T-helper 2 cell (primary cell): ENCODE measurements at regions not wholly inside any gene's neighbourhood (a gene's known extent, or its start where the extent isn't known, plus 50 kb on each side); places are given as distances from the start of the nearest gene placed in this dataset.
"Not testable (repeated sequence)": the region's sequence is repeated elsewhere in the genome, so short reads cannot be mapped to it uniquely, and the experiment has no call there.

Source experiments
- DNase-seq, 5 experiments: peaks; one replicate each; pipeline versions ENCODE4 v3.0.0 to v3.0.0-alpha.2; 2012 to 2022

DNA sequence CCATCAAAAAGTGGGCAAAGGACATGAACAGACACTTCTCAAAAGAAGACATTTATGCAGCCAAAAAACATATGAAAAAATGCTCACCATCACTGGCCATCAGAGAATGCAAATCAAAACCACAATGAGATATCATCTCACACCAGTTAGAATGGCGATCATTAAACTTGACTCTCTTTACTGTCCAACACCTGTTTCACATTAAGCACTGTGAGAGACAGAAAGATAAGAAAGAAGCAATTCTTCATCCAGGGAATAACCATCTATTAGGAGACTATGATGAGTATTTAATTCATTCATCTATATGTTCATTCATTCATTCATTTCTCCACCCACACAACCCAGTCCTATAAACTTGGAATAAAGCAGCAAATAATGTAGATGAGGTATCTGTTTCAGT is 334.3 kb downstream of the C12orf75 start:
- DNase-seq = not testable (repeated sequence)

GRCh38 chr12:105665366-105665765 is 334.9 kb downstream of the C12orf75 start:
- no peak for DNase-seq

DNA sequence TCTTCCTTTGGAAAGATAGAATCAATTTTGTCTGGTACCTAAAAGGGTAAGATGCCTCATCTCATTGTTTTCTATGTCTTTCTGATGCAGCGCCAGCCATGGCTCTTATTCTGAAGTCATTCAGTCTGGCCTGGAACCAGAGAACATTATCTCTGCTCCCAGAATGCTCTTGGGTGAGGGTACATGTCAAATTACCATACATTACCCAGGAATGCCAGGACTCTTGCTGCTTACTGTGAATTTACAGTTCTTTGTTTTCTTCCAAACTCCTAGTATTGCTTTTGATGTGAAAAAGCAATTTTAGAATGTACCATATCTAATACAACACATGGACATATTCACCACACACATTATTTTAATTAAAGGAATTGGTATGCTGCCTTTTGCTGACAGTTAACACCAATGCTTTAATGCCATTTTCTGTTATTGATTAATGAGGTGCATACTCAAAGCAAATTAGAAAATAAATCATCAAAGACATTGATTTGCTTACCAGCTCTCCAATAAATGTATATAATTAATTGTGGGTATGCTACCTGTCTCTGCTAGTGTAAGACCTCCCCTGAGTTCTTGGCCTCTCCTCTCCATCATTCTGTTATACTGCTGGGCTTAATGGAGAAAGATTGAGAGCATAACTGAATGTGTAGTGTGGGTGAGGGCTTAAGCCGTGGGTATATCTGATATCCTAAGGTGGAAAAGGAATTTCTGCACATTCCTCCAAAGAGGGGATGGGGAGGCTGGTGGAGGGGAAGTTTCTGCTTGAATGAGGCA is 337.7 kb downstream of the C12orf75 start:
- no peak for DNase-seq

- no peak for DNase-seq
These were observed 340.2 kb downstream of the C12orf75 start for GRCh38 chr12:105670672-105671071.

DNA sequence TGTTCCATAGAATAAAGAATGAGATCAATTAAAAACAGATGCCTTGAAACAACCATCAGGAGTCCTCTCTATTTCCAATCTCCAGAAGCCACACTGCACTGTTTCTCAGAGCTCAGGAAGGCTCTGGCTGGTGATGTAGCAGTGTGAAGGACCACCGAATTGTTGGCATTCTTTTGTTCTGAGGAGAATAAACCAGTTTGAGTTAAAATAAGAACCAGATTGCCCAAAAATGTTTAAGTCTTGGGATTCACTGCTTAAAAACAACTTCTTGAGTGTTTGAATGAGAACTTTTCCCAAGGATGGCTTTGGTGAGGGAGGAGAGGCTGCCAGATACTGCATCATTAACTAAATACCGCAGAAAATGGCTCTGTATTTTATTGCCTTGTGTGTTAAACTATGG is 341.2 kb downstream of the C12orf75 start:
- no peak for DNase-seq

DNA sequence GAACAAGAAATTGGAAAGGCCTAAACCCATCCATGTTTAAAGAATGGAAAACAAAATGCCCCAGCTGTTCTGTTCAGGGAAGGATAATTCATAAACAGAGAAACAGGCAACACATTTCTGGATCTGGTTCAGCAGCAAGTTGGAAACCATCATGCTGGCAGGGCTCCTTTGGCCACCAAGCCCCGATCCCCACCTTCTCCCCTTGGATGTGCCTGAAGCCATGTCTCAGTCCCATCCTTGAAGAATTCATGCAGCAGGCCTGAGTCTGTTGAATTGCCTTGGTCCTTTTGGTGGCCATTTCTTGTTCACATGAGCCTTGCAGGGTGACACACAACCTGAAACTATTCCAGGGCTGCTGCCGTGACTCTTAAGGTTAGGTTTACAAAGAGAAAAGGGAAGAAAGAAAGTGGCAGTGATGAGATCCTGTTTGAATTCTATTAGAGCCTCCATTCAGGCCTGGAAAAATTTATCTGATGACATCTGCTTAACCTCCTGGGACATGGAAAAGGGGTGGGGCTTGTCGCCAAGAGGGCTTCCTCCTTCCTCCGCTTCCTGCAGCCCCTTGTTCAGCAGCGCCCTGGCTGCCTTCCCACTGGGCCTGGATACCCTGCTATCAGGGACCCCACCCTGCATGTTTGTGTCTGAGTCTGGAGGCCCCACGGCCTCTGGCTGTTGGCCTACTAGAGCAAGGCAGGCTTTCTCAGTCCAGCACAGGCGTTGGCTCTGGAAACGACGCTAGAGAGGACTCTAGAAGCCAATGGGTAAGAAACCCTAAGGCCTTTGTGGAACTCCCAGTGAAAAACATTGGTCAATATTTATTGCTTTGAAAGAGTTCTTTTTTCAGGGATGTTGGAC is 341.9 kb downstream of the C12orf75 start:
- DNase-seq = no peak

GRCh38 chr12:105674871-105675699 is 344.6 kb downstream of the C12orf75 start:
- DNase-seq = no peak

- DNase-seq = no peak
These were observed 346.2 kb downstream of the C12orf75 start for GRCh38 chr12:105676694-105677093.

- no peak for DNase-seq
These were observed 347.2 kb downstream of the C12orf75 start for GRCh38 chr12:105677672-105678071.

- no peak for DNase-seq
These were observed 349.5 kb downstream of the C12orf75 start for GRCh38 chr12:105679982-105680381.

GRCh38 chr12:105681341-105681740 is 350.9 kb downstream of the C12orf75 start:
- DNase-seq = no peak

GRCh38 chr12:105682821-105683220 is 352.3 kb downstream of the C12orf75 start:
- DNase-seq = not testable (repeated sequence)

DNA sequence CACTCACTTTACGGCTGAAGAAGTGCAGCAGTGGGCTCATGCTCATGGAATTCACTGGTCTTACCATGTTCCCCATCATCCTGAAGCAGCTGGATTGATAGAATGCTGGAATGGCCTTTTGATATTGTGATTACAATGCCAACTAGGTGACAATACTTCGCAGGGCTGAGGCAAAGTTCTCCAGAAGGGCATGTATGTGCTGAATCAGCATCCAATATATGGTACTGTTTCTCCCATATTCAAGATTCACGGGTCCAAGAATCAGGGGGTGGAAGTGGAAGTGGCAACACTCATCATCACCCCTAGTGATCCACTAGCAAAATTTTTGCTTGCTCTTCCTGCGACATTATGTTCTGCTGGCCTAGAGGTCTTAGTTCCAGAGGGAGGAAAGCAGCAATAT is 353.3 kb downstream of the C12orf75 start:
- not testable (repeated sequence) for DNase-seq

DNA sequence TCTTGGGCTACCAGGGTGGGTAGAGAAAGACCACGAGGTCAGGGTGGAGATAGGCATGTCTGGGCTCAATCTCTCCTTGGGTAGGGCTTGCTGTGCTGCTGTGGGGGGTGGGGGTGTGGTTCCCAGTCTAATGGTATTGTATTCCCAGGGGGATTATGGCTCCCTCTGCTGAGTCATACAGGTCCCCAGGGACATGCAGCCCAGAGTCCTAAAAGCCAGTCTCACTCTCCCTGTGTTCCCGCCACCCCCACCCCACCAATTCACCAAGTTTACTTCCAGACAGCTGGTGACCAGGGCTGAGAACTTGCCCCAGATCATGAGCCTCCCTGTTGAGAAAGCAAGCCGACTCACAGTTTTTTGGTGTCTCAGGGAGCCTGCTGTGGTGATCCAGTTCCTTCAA is 367.6 kb downstream of the C12orf75 start:
- DNase-seq = no peak

DNA sequence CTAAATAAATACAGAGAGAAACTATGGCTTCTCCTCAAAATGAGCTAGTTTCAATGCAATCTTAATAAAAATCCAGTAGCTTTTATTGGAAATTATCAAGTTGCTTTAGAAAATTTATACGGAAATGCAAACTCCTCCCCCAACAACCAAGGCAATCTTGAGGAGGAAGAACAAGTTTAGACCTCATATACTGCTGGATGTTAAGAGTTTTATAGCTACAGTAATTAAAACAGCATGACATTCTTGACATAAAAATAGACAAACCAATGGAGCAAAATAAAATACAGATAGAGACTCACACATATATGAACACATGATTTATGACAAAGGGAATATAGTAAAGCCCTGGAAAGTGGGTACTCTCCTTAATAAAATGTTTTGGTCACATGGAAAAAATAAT is 368.7 kb downstream of the C12orf75 start:
- no peak for DNase-seq

DNA sequence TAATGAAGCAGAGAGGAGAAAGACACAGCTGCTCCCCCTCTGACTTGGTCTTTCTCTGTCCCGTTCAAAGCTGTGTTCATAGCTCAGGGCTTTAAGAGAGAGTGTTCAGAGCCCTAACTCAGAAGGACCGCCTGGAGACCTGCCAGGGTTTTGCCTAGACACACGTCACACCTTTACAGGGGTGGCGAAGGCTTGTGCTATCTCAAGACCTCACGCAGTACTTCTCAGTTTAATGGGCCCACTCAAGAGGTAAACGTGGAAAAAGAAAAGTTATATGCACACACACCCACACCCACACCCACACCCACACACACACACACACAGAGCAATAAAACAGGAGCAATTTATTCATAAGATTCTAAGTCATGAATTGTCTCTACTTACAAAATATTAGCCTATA is 374.3 kb downstream of the C12orf75 start:
- DNase-seq = no peak

- no peak for DNase-seq
These were observed 374.7 kb downstream of the C12orf75 start for GRCh38 chr12:105705235-105705634.

GRCh38 chr12:105705765-105706164 is 375.3 kb downstream of the C12orf75 start:
- DNase-seq = peak in 1 of 5 experiments; percentile 8

- no peak for DNase-seq
These were observed 376.0 kb downstream of the C12orf75 start for GRCh38 chr12:105706321-105706972.

- no peak for DNase-seq
These were observed 376.5 kb downstream of the C12orf75 start for GRCh38 chr12:105706973-105707334.

- no peak for DNase-seq
These were observed 383.3 kb downstream of the C12orf75 start for GRCh38 chr12:105713606-105714305.

DNA sequence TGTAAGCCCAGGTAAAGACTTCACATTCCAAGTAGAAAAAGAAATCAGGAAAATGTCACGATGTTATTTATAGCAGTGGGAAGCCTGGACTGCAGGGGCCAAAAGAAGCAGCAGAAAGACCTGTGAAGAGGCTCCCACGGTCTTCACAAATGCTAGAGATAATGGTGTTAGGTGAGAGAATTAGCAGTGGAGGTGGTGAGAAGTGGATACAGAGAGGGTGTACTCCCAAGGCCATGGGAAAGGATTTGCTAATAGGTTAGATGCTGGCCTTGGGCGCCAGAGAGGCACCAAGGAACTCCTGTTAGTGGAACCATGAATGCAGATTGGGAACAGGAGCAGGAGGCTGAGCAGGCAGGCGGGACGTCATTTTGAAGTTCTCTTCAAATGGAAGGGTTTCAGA is 386.1 kb downstream of the C12orf75 start:
- DNase-seq = no peak
